Uterus (tissue), 2 donors: ENCODE measurements at regions not wholly inside any gene's neighbourhood (a gene's known extent, or its start where the extent isn't known, plus 50 kb on each side); places are given as distances from the start of the nearest gene placed in this dataset.

Experiments used
- POLR2A ChIP-seq, 2 donors: fragments of 450-650 bp; IDR thresholded peaks; one replicate each; pipeline ENCODE4 v1.6.1; 2016; ENCODE audit warnings: antibody characterized with exemption in 2 of 2, mild to moderate bottlenecking in 1 of 2, moderate library complexity in 1 of 2
- TF ChIP-seq, protein P1 (sequence below), 4 experiments: fragments of 200-600 bp in 2 of 4; fragments of 450-650 bp in 2 of 4; sonication (generic) in 2 of 4; IDR thresholded peaks; one replicate each; pipeline ENCODE4 v1.5.1; 2016 to 2019; ENCODE audit warnings: antibody characterized with exemption in 4 of 4, mild to moderate bottlenecking in 2 of 4, moderate library complexity in 1 of 4

GRCh38 chr9:1267141-1267570, 217.0 kb downstream of the DMRT2 start:
- TF ChIP-seq, protein P1, sequence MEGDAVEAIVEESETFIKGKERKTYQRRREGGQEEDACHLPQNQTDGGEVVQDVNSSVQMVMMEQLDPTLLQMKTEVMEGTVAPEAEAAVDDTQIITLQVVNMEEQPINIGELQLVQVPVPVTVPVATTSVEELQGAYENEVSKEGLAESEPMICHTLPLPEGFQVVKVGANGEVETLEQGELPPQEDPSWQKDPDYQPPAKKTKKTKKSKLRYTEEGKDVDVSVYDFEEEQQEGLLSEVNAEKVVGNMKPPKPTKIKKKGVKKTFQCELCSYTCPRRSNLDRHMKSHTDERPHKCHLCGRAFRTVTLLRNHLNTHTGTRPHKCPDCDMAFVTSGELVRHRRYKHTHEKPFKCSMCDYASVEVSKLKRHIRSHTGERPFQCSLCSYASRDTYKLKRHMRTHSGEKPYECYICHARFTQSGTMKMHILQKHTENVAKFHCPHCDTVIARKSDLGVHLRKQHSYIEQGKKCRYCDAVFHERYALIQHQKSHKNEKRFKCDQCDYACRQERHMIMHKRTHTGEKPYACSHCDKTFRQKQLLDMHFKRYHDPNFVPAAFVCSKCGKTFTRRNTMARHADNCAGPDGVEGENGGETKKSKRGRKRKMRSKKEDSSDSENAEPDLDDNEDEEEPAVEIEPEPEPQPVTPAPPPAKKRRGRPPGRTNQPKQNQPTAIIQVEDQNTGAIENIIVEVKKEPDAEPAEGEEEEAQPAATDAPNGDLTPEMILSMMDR (IDR thresholded peaks at IDR 0.05) = no peak
- TF ChIP-seq POLR2A (IDR thresholded peaks at IDR 0.05) = no peak
